Coronary artery (tissue), 2 donors: ENCODE measurements at regions not wholly inside any gene's neighbourhood (a gene's known extent, or its start where the extent isn't known, plus 50 kb on each side); places are given as distances from the start of the nearest gene placed in this dataset.

Experiments used
- DNase-seq: peaks from one replicate; pipeline ENCODE4 v3.0.0-alpha.2; 2017; ENCODE audit warnings: low spot score
- H3K27ac ChIP-seq, 2 donors: fragments of 200-600 bp; sonication (generic); one replicate each; pipeline ENCODE4 v1.5.1; 2016 to 2019
- H3K4me3 ChIP-seq: fragments of 200-600 bp; sonication (generic); 2 replicates; pipeline ENCODE4 v1.5.1; 2016; ENCODE audit warnings: mild to moderate bottlenecking, moderate library complexity
- CTCF ChIP-seq: fragments of 200-600 bp; sonication (generic); IDR thresholded peaks from one replicate; pipeline ENCODE4 v1.5.1; 2019; ENCODE audit warnings: antibody characterized with exemption

- Histone ChIP-seq H3K27ac (no peak overlapping the region), H3K4me3 (no peak overlapping the region)
- no peak for DNase-seq
- TF ChIP-seq CTCF, result no peak
These were observed 116.6 kb upstream of the LGALSL start for GRCh38 chr2:64337314-64337713.

DNA sequence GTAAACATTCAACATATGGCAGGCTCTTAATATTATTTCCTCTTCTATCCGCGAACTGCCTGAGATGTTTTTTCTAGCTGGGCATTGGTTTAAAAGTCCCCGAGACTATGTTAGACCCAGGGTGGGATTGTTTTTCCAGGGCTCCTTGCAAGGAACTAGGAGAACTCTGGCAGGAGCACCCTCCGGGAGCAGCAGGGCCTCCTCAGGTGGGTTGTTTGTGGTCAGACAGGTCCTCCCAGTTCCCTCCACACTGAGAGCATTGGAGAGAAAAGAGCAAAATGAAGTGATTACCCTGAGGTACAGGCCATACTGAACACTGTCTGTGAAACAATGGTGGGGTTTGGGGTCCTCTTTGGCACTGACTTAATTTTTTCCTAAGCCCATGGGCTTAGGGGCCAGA lies 115.9 kb upstream of the LGALSL start:
- H3K4me3 ChIP-seq, result no peak overlapping the region
- no peak for TF ChIP-seq CTCF
- DNase-seq, result no peak
- no peak overlapping the region for H3K27ac ChIP-seq

- Histone ChIP-seq H3K27ac (no peak overlapping the region), H3K4me3 (no peak overlapping the region)
- no peak for TF ChIP-seq CTCF
- DNase-seq, result peak; percentile 33
These were observed 115.0 kb upstream of the LGALSL start for GRCh38 chr2:64338910-64339500.

DNA sequence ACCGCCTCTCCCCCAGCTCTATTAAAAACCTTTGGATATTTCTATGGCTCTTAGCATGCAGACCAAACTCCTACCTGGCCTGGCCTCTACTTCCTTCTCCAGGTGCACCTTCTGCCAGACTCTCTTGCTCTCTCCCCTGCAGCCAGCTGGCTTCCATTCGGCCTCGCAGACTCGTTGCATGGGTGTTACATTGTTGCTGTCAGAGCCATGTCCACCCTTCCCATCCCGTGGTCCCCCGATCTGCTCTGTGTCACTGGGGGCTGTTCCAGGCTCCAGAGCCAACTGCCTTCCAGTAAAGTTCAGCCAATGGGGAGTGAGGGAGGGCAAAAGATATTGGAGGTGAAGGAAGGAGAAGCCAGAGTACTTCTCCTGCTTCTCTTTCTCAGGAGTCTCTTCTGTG lies 112.5 kb upstream of the LGALSL start:
- H3K27ac ChIP-seq, result no peak overlapping the region
- no peak for TF ChIP-seq CTCF
- no peak overlapping the region for H3K4me3 ChIP-seq
- DNase-seq, result no peak

- no peak for TF ChIP-seq CTCF
- no peak overlapping the region for H3K4me3 ChIP-seq
- DNase-seq, result no peak
- no peak overlapping the region for H3K27ac ChIP-seq
These were observed 111.5 kb upstream of the LGALSL start for GRCh38 chr2:64342195-64343099.

DNA sequence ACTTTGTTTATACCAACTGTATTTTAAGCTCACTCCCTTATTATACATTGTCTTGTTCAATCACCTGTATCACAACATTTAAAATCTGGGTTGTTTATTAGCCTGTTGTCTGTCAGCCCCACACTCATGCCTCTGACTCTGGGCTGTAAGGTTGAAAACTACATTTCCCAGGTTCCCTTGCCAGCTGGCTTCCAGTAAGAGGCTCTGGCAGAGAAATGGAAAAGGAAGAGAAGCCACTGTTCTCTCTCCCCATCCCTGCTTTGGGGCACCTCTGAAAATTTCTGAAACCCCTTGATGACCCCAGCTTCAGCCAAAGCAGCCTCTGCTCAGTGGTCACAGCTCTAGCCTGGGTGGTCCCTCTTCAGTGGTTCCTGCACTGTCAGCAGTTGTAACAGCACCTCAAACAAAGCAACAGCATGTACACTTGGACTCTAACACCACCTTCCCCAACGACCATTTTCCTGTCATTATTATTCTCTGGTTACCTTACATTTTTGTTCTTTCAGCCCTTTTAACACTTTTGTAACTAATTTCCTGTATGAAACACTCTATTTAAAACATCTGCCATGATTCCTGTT lies 108.9 kb upstream of the LGALSL start:
- Histone ChIP-seq H3K4me3 (no peak overlapping the region), H3K27ac (no peak overlapping the region)
- no peak for DNase-seq
- TF ChIP-seq CTCF, result no peak

- no peak for TF ChIP-seq CTCF
- DNase-seq, result no peak
- no peak overlapping the region for H3K27ac ChIP-seq
- H3K4me3 ChIP-seq, result no peak overlapping the region
These were observed 108.0 kb upstream of the LGALSL start for GRCh38 chr2:64345998-64346397.
